IMR-90 (cell line): ENCODE measurements at regions not wholly inside any gene's neighbourhood (a gene's known extent, or its start where the extent isn't known, plus 50 kb on each side); places are given as distances from the start of the nearest gene placed in this dataset.

Experiments used
- ATAC-seq: fragments of 200-7000 bp; cut with Tn5 transposase; 2 replicates; pipeline ENCODE4 v1.9.1; 2020; ENCODE audit warnings: low read depth, mild to moderate bottlenecking, moderate library complexity
- BruUV-seq: library from RNA; stranded (reverse); fragments of 400-500 nt; replicated peaks from 2 replicates; lab custom pipeline; 2021; lab: Mats Ljungman, UMichigan
- CTCF ChIA-PET: fragments of 300-600 bp; formaldehyde crosslinking; extraction: SDS; loops from one replicate; lab custom pipeline; 2021; ENCODE audit warnings: antibody characterized with exemption; lab: Yijun Ruan, JAX
- POLR2A ChIA-PET: fragments of 300-600 bp; sonication (Branson Sonifier 250); formaldehyde crosslinking; loops from one replicate; lab custom pipeline; 2022; ENCODE audit warnings: antibody characterized with exemption; ENCODE audit not compliant: unreplicated experiment; lab: Charles Lee
- DNase-seq: peaks from one replicate; pipeline ENCODE4 v3.0.0; 2013
- H2AFZ ChIP-seq: replicated peaks from 2 replicates; pipeline ENCODE3; 2013; ENCODE audit warnings: low read length, mild to moderate bottlenecking; ENCODE audit not compliant: poor library complexity
- H2AK5ac ChIP-seq: 2 replicates; pipeline ENCODE4 v1.6.1; 2013; ENCODE audit warnings: low read depth, low read length, inconsistent platforms
- H2AK9ac ChIP-seq: replicated peaks from 2 replicates; pipeline ENCODE3; 2013; ENCODE audit warnings: mild to moderate bottlenecking, low read depth, low read length, moderate library complexity; ENCODE audit not compliant: poor library complexity
- H2BK120ac ChIP-seq: 2 replicates; pipeline ENCODE4 v1.6.1; 2013; ENCODE audit warnings: low read depth, low read length, inconsistent platforms
- H2BK15ac ChIP-seq: 3 replicates; pipeline ENCODE4 v1.6.1; 2013; ENCODE audit warnings: low read depth, low read length, inconsistent platforms
- H2BK20ac ChIP-seq: 2 replicates; pipeline ENCODE4 v1.6.1; 2013; ENCODE audit warnings: low read depth, mild to moderate bottlenecking, inconsistent platforms, low read length, moderate library complexity
- H2BK5ac ChIP-seq: 2 replicates; pipeline ENCODE4 v1.6.1; 2013; ENCODE audit warnings: mild to moderate bottlenecking, low read depth, low read length, inconsistent platforms; ENCODE audit not compliant: poor library complexity, severe bottlenecking
- H3K14ac ChIP-seq: replicated peaks from 2 replicates; pipeline ENCODE4 v1.6.1; 2013; ENCODE audit warnings: low read depth, low read length, inconsistent platforms
- H3K18ac ChIP-seq: 2 replicates; pipeline ENCODE4 v1.6.1; 2013; ENCODE audit warnings: low read depth, low read length, control low read depth
- H3K23ac ChIP-seq: 2 replicates; pipeline ENCODE4 v1.6.1; 2013; ENCODE audit warnings: low read depth, low read length, inconsistent platforms
- H3K27ac ChIP-seq: 2 replicates; pipeline ENCODE4 v1.5.1; 2013; ENCODE audit warnings: mild to moderate bottlenecking, control low read depth, low read length; ENCODE audit not compliant: insufficient read depth
- H3K27me3 ChIP-seq: 2 replicates; pipeline ENCODE4 v1.6.1; 2013; ENCODE audit warnings: low read length; ENCODE audit not compliant: control insufficient read depth, insufficient read depth
- H3K36me3 ChIP-seq: 2 replicates; pipeline ENCODE4 v1.6.1; 2013; ENCODE audit warnings: low read length, mixed read lengths; ENCODE audit not compliant: control insufficient read depth, insufficient read depth
- H3K4ac ChIP-seq: 2 replicates; pipeline ENCODE4 v1.6.1; 2013; ENCODE audit warnings: low read depth, low read length, inconsistent platforms
- H3K4me1 ChIP-seq: 2 replicates; pipeline ENCODE4 v1.6.1; 2013; ENCODE audit warnings: low read length, mixed read lengths; ENCODE audit not compliant: control insufficient read depth, insufficient read depth
- H3K4me2 ChIP-seq: 2 replicates; pipeline ENCODE4 v1.6.1; 2013; ENCODE audit warnings: low read depth, mild to moderate bottlenecking, control low read depth, low read length, moderate library complexity
- H3K4me3 ChIP-seq: 2 replicates; pipeline ENCODE4 v1.5.1; 2013; ENCODE audit warnings: low read depth, mild to moderate bottlenecking, control low read depth, low read length, moderate library complexity; ENCODE audit not compliant: insufficient read depth
- H3K56ac ChIP-seq: 2 replicates; pipeline ENCODE4 v1.6.1; 2013; ENCODE audit warnings: low read length, inconsistent platforms; ENCODE audit not compliant: insufficient read depth; ENCODE audit errors: extremely low read depth
- H3K79me1 ChIP-seq, 2 experiments: 2 replicates each; pipeline ENCODE4 v1.6.1; 2013; ENCODE audit warnings: low read length in 2 of 2, inconsistent platforms in 1 of 2, low read depth in 1 of 2
- H3K9ac ChIP-seq: 2 replicates; pipeline ENCODE4 v1.6.1; 2013; ENCODE audit warnings: low read depth, low read length, control low read depth
- H3K9me1 ChIP-seq: 2 replicates; pipeline ENCODE4 v1.6.1; 2013; ENCODE audit warnings: low read length, inconsistent platforms; ENCODE audit not compliant: insufficient read depth
- H3K9me3 ChIP-seq: 2 replicates; pipeline ENCODE4 v1.6.1; 2013; ENCODE audit warnings: low read length; ENCODE audit not compliant: control insufficient read depth, insufficient read depth
- H4K20me1 ChIP-seq: 2 replicates; pipeline ENCODE4 v1.6.1; 2013; ENCODE audit warnings: low read length, inconsistent platforms; ENCODE audit not compliant: insufficient read depth
- H4K5ac ChIP-seq: 2 replicates; pipeline ENCODE4 v1.6.1; 2013; ENCODE audit warnings: mild to moderate bottlenecking, low read depth, low read length, control low read depth
- H4K8ac ChIP-seq, 2 experiments: 2 replicates each; pipeline ENCODE4 v1.6.1; 2013; ENCODE audit warnings: low read depth in 2 of 2, low read length in 2 of 2, control low read depth in 1 of 2, inconsistent platforms in 1 of 2
- H4K91ac ChIP-seq: 2 replicates; pipeline ENCODE4 v1.6.1; 2013; ENCODE audit warnings: low read depth, low read length, inconsistent platforms; ENCODE audit not compliant: insufficient read depth
- BHLHE40 ChIP-seq: fragments of 150-350 bp; IDR thresholded peaks from 2 replicates; pipeline ENCODE4 v1.6.1; 2016; ENCODE audit warnings: mild to moderate bottlenecking, low read depth, low read length
- CEBPB ChIP-seq: IDR thresholded peaks from 2 replicates; pipeline ENCODE4 v1.6.1; 2012; ENCODE audit warnings: low read depth, low read length, improper control_type of control experiment
- CHD1 ChIP-seq: IDR thresholded peaks from 2 replicates; pipeline ENCODE4 v1.6.1; 2012; ENCODE audit warnings: low read depth, low read length, improper control_type of control experiment
- FOS ChIP-seq: fragments of 150-350 bp; IDR thresholded peaks from 2 replicates; pipeline ENCODE4 v1.6.1; 2016; ENCODE audit warnings: low read depth, low read length
- MAZ ChIP-seq: IDR thresholded peaks from 2 replicates; pipeline ENCODE4 v1.6.1; 2012; ENCODE audit warnings: low read depth, mild to moderate bottlenecking, low read length, improper control_type of control experiment, moderate library complexity, borderline replicate concordance
- NFE2L2 ChIP-seq: fragments of 150-350 bp; IDR thresholded peaks from 2 replicates; pipeline ENCODE4 v1.6.1; 2016; ENCODE audit warnings: low read depth, mild to moderate bottlenecking, low read length
- POLR2A ChIP-seq: IDR thresholded peaks from 2 replicates; pipeline ENCODE4 v1.6.1; 2012; ENCODE audit warnings: mild to moderate bottlenecking, low read depth, low read length
- RAD21 ChIP-seq: IDR thresholded peaks from 2 replicates; pipeline ENCODE4 v1.6.1; 2012; ENCODE audit warnings: low read length, improper control_type of control experiment
- RCOR1 ChIP-seq: IDR thresholded peaks from 2 replicates; pipeline ENCODE4 v1.6.1; 2012; ENCODE audit warnings: mild to moderate bottlenecking, low read length, improper control_type of control experiment; ENCODE audit not compliant: insufficient replicate concordance
- SMC3 ChIP-seq: fragments of 150-350 bp; IDR thresholded peaks from 2 replicates; pipeline ENCODE4 v1.6.1; 2016; ENCODE audit warnings: low read depth, mild to moderate bottlenecking, antibody characterized with exemption, low read length, moderate library complexity
- WGBS, 2 experiments: methylation state at CpG; one replicate each; pipeline versions ENCODE4 v1.1.5 to v1.1.7; 2013; ENCODE audit warnings: missing lambda C conversion rate in 2 of 2; ENCODE audit not compliant: insufficient read length in 1 of 2; ENCODE audit errors: extremely low coverage in 2 of 2; 5-methylcytosine and 5-hydroxymethylcytosine counted together
- dilution Hi-C: fragments of 300-500 bp; cut with HindIII; formaldehyde crosslinking; loops from one replicate; pipeline ENCODE4 v1.14.3; 2018; ENCODE audit warnings: low sequenced_read_pairs; ENCODE audit not compliant: unreplicated experiment
- in situ Hi-C: fragments of 300-500 bp; cut with MboI; formaldehyde crosslinking; loops from 3 replicates; pipeline ENCODE4 v1.14.3; 2019; ENCODE audit warnings: low sequenced_read_pairs, inconsistent platforms, mixed read lengths
- intact Hi-C: fragments of 100-400 bp; cut with micrococcal nuclease; formaldehyde crosslinking; loops from 2 replicates; pipeline ENCODE4 v1.10.0; 2022
- TF ChIP-seq, protein P1 (sequence below): conservative IDR thresholded peaks from 2 replicates; pipeline ENCODE4 v1.5.1; 2012; ENCODE audit warnings: mild to moderate bottlenecking, low read depth, low read length, improper control_type of control experiment

DNA sequence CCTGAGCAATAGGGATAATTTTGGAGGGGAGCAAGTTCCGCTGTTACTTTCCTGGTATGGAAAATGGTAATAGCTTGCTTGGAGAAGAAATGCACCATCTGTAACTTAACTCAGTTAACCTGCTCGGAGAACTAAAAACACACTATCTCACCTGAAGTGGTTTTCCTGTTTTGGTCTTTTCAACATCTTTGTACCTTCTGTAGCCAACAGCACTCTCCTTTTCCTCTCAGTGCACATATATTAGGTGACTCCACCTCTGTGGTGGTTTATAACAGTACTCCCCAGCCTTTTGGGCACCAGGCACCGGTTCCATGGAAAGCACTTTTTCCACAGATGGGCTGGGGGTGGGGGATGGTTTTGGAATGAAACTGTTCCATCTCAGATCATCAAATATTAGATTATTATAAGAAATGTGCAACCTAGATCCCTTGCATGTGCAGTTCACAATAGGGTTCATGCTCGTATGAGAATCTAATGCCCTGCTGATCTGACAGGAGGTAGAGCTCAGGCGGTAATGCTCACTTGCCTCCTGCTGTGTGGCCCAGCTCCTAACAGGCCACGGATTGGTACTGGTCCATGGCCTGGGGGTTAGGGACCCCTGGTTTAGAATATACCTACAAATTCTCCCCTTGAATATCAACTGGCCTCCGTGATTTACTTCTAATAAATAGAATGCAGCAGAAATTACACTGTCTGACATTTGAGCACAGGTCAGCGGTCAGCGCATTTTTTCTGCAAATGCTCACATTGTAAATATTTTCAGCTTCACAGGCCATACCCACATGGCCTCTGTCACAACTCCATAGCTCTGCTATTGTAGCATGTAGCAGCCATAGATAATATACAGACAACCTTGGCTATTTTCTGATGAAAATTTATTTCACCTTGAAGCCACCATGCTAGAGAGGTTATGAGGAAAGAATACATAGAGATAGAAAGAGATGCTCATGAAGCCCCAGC is 83.8 kb upstream of the SUCLG2 start:
- in situ Hi-C loops (no loop called here), intact Hi-C loops (no loop called here), dilution Hi-C loops (no loop called here)
- no peak for ATAC-seq
- H2AK5ac ChIP-seq, result no peak overlapping the region
- no peak overlapping the region for H3K14ac ChIP-seq
- no peak overlapping the region for H2BK5ac ChIP-seq
- no TSS peak for BruUV-seq
- no peaks in the 10 kb centered on the region for H3K9me1 ChIP-seq
- H4K91ac ChIP-seq, result no peak overlapping the region
- no peak overlapping the region for H2AFZ ChIP-seq
- no peak for DNase-seq
- H3K4ac ChIP-seq, result no peak overlapping the region
- no peaks in the 10 kb centered on the region for H3K4me1 ChIP-seq
- H3K9ac ChIP-seq, result no peak overlapping the region
- H3K27me3 ChIP-seq, result no peaks in the 10 kb centered on the region
- no peak overlapping the region for H4K5ac ChIP-seq
- H3K27ac ChIP-seq, result no peak overlapping the region
- ChIA-PET CTCF (no interaction called here), POLR2A (no interaction called here)
- H2AK9ac ChIP-seq, result no peak overlapping the region
- no CpG with 5 or more reads among the region's 9 CpGs for WGBS, 2 experiments
- TF ChIP-seq NFE2L2 (no peak), FOS (no peak), RAD21 (no peak), SMC3 (no peak), MAZ (no peak), RCOR1 (no peak), CHD1 (no peak), BHLHE40 (no peak), CEBPB (no peak), POLR2A (no peak)
- TF ChIP-seq, protein P1, sequence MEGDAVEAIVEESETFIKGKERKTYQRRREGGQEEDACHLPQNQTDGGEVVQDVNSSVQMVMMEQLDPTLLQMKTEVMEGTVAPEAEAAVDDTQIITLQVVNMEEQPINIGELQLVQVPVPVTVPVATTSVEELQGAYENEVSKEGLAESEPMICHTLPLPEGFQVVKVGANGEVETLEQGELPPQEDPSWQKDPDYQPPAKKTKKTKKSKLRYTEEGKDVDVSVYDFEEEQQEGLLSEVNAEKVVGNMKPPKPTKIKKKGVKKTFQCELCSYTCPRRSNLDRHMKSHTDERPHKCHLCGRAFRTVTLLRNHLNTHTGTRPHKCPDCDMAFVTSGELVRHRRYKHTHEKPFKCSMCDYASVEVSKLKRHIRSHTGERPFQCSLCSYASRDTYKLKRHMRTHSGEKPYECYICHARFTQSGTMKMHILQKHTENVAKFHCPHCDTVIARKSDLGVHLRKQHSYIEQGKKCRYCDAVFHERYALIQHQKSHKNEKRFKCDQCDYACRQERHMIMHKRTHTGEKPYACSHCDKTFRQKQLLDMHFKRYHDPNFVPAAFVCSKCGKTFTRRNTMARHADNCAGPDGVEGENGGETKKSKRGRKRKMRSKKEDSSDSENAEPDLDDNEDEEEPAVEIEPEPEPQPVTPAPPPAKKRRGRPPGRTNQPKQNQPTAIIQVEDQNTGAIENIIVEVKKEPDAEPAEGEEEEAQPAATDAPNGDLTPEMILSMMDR, result no peak
- no peak overlapping the region for H3K23ac ChIP-seq
- H3K79me1 ChIP-seq, result no peaks in the 10 kb centered on the region
- H3K56ac ChIP-seq, result no peak overlapping the region
- H3K4me3 ChIP-seq, result no peak overlapping the region
- H3K4me2 ChIP-seq, result no peak overlapping the region
- no peak overlapping the region for H3K18ac ChIP-seq
- H4K8ac ChIP-seq, result no peak overlapping the region
- no peak overlapping the region for H2BK120ac ChIP-seq
- no peak overlapping the region for H2BK15ac ChIP-seq
- no peaks in the 10 kb centered on the region for H4K20me1 ChIP-seq
- H2BK20ac ChIP-seq, result no peak overlapping the region
- no peaks in the 10 kb centered on the region for H3K9me3 ChIP-seq
- H3K36me3 ChIP-seq, result no peaks in the 10 kb centered on the region
